Activated CD4-positive, alpha-beta T cell treated with anti-CD3 and anti-CD28 coated beads, Interleukin-2, amount 50 U/mL, for 1 hour (primary cell): ENCODE measurements at regions not wholly inside any gene's neighbourhood (a gene's known extent, or its start where the extent isn't known, plus 50 kb on each side); places are given as distances from the start of the nearest gene placed in this dataset.

Experiments
- DNase-seq: peaks from one replicate; pipeline ENCODE4 v3.0.0-alpha.2; 2020

- no peak for DNase-seq
These were observed 707.8 kb downstream of the STIM2 start for GRCh38 chr4:27568236-27568951.

DNA sequence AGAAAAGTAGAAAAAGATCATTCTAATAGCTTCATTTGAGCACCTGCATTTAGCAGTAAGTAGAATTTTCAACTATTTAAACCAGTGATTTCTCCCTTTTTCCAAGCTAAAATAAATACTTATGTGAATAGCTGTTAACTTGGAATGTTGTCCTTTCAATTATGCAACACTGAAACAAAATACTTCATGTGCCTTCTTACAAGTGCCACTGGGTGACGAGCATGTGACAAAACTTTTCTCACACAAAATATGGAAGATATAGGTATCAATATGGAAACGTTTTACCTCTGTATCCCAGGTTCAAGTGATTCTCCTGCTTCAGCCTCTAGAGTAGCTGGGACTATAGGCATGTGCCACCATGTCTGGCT lies 708.3 kb downstream of the STIM2 start:
- DNase-seq, result no peak

DNA sequence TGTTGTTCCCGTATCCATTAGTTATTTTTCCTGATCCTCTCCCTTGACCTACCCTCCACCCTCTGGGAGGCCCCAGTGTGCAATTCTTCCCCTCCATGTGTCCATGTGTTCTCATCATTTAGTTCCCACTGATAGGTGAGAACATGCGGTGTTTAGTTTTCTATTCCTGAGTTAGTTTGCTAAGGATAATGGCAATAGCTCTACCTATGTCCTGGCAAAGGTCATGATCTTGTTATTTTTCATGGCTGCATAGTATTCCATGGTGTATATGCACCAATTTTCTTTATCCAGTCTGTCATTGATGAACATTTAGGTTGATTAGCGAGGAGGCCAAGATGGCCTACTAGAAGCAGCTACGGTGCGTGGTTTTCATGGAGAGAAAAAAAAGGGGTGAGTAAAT lies 714.1 kb downstream of the STIM2 start:
- no peak for DNase-seq

DNA sequence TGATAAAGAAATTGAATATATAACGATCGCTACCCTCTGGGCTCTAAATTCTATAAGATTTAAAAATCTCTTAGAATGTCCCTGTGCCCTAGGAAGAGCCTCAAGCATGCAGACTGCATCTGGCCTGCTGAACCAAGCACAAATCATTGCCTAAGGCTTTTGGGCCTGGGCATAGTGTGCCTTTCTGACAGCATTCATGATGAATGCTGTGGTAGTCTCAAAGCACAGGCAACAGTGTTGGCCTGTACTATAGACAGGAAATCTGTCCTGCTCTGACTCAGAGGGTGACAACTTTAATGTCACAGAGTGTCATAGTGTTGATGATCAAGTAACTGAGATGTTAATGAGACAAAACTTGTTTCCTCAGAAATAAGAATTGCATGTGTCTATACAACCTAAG lies 717.3 kb downstream of the STIM2 start:
- DNase-seq, result no peak

DNA sequence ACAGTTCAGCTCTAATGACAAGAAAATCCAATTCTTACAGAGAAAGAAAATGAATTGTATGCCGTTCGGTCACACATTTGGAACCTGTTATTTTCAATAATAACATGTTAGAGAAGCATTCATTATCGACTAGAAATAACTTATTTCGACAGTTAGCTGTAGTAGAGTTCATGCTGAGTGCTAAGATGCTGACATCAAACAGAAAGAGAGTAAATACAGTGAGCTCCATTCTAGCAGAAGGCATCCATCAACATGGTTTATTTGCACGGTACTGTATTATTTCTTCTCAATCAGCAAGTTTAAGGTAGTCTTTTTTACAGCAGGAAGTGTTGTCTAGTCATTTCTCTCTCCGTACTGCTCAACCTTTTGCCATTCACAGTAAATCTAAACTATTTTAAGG lies 732.1 kb downstream of the STIM2 start:
- no peak for DNase-seq

DNA sequence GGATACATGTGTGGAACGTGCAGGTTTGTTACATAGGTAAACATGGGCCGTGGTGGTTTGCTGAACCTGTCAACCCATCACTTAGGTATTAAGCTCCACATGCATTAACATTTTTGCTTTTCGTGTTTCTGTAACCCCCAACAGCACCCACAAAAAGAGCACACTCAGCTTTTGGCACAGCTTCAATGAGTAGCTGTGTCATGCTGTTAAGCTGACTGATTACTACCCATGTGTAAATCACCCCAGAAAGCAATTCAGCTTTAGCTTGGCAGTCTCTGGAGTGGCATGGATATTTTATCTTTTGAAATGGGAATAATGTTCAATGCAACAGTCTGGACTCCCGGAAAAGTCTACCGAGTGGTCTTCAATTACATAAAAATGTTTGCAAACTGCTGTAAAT lies 734.3 kb downstream of the STIM2 start:
- no peak for DNase-seq

DNA sequence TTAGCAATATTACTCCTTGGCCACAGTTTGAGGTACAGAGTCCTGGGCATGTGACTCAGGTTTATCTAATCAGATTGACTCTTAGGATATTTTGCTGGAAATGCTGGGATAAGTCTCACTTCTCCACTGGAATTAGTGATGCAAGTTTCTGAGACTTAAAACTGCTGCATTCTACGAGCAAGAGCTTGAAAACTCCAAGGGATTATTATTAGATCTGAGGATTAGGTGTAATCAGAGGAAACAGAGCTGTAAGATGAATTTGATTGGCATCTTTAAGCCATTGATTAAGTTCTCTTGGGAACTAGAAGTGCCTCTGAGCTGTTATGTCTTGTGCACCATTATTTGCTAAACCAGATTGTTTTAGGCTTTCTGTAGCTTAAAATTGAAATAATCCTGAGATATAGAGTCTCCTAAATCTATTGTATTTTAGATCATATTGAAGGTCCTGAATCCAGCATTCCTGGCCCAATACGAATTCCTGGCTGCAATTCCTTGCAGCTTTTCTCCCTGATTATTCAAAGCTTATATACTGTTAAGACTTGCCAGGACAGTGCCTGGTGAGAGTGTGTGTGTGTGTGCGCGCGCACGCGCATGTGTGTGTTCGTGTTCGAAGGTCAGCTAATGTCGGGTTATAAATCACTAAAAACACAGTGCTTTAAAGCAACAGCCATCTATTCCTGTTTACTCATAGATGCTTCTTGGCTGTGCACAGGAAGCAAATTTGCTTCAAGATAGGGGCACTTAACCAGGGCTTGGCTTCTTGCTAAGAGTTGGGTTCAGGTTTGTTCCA lies 735.1 kb downstream of the STIM2 start:
- DNase-seq, result no peak

GRCh38 chr4:27602172-27602571 lies 741.5 kb downstream of the STIM2 start:
- DNase-seq, result no peak

GRCh38 chr4:27604692-27605091 lies 744.1 kb downstream of the STIM2 start:
- no peak for DNase-seq

DNA sequence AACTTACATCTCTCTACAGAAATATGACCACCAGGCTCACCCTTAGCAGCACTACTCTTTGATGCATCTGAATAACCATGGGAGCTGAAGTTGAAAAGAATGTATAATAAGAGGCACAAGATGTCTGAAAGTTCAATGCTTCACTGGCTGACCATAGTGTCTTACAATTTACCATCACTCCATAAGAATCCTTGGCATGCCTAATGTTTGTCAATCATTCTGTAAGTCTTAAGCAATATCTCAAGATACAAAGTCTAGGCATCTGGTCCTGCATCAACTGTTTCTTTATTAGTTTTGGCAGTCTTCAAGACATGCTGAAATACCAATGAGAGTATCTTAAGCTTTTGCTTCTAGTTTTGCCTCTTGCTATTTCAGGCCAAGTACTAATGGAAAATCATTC lies 755.5 kb downstream of the STIM2 start:
- DNase-seq, result no peak

DNA sequence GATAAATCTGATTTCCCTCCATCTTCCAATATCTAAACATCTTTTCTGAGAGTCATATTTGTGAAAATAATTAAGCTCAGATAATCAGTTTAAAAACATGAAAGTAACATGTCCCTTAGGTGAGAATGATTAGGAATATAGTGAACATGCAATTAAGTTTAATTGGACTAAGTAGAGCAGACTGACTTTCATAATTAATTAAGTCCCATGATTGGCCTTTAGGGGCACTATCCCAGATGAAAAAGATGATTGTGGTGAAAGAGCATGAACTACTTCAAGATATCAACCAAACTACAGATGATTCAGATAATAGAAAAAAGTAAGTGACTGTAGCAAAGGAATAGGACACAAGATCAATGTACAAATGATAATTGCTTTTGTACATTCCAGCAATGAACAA lies 758.8 kb downstream of the STIM2 start:
- DNase-seq, result no peak

- DNase-seq, result no peak
These were observed 760.2 kb downstream of the STIM2 start for GRCh38 chr4:27620886-27621285.

DNA sequence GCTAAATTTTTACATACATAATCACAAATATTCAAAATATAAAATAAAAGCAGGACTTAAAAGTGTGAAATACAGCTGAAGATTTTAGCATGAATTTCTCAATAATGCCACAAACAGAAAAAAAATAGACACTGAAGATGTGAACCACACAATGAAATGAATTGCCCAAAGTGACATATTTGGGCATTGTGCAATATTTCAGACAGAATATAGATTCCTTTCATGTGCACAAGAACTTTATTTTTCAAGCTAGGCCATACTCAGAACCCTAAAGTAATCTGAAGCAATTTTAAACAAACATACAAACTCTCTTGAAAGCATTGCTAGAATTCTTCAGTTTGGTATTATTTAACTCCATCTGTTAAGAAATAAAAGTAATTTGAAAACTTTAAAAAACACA lies 764.1 kb downstream of the STIM2 start:
- DNase-seq, result no peak

GRCh38 chr4:27628609-27629008 lies 768.0 kb downstream of the STIM2 start:
- DNase-seq, result no peak

GRCh38 chr4:27629532-27630225 lies 769.0 kb downstream of the STIM2 start:
- no peak for DNase-seq

GRCh38 chr4:27635936-27636913 lies 775.6 kb downstream of the STIM2 start:
- DNase-seq, result no peak

GRCh38 chr4:27638163-27638915 lies 777.7 kb downstream of the STIM2 start:
- no peak for DNase-seq

DNA sequence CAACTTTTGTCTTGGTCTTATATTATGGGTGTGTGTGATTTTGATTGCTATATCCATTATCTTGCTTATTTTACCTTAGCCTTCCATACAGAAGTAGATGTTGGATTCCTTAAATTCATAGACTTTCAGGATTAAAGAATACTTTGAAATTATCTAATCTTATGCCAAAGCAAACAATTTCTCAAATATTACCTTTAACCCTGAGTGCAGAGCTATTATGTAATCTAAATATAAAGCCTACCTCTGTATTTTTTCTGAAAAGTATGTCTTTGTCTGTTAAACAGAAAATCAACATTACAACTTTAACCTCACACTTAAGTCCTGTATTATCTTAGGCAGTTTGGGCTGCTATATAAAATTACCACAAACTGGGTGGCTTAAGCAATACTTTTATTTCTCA lies 782.5 kb downstream of the STIM2 start:
- no peak for DNase-seq

DNA sequence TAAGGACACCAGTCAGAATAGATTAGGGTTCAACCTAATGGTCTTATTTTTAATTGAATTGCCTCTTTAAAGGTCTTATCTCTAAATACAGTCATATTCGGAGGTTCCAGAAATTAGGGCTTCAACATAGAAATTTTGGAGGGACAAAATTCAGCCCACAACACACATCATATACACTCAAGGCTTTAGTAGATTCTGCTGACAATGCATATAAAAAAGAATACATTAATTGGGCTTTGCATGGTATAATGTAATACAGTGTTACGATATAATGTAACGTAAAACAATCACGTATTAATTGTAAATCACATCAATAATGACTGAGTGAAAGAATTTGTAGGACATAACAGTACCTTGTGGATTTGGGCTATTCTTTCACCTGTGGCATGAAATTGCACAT lies 787.8 kb downstream of the STIM2 start:
- DNase-seq, result no peak

DNA sequence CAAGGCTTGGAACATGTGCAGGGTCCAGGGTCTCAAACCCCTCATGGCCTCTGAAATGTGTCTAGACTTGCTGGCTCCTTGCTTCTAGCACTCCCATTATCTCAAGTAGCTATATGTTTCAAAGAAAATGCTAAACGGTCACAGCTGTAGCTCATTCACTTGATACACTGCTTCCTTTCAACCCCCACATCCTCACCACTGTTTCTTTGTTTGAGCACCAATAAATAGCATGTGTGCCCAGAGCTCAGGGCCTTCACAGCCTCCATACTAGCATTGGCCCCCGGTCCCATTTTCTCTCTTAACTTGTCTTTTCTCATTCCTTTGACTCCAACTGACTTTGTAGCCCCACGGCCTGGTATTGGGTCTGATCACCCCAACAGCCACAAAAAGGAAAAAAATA lies 801.8 kb downstream of the STIM2 start:
- DNase-seq, result no peak

GRCh38 chr4:27666943-27667342 lies 806.3 kb downstream of the STIM2 start:
- DNase-seq, result no peak

DNA sequence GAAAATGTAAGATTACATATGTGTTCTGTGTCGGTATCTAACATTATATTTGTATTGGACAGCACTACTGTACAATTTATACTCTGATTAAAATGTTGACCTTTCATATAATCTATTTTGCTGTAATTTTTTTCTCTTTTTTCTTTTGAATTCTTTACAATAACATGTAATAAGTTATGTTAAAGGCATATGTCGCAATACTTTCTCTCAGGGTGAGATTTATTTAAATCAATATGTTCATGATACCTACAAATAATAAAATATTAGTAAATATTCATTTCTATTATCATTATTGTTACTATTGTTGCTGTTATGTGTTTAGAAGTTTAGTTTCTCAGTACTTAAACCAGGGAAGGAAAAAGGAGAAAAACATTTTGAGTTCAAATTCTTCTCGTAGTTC lies 807.4 kb downstream of the STIM2 start:
- no peak for DNase-seq
